ENCODE measurements at regions not wholly inside any gene's neighbourhood (a gene's known extent, or its start where the extent isn't known, plus 50 kb on each side); places are given as distances from the start of the nearest gene placed in this dataset.

DNA sequence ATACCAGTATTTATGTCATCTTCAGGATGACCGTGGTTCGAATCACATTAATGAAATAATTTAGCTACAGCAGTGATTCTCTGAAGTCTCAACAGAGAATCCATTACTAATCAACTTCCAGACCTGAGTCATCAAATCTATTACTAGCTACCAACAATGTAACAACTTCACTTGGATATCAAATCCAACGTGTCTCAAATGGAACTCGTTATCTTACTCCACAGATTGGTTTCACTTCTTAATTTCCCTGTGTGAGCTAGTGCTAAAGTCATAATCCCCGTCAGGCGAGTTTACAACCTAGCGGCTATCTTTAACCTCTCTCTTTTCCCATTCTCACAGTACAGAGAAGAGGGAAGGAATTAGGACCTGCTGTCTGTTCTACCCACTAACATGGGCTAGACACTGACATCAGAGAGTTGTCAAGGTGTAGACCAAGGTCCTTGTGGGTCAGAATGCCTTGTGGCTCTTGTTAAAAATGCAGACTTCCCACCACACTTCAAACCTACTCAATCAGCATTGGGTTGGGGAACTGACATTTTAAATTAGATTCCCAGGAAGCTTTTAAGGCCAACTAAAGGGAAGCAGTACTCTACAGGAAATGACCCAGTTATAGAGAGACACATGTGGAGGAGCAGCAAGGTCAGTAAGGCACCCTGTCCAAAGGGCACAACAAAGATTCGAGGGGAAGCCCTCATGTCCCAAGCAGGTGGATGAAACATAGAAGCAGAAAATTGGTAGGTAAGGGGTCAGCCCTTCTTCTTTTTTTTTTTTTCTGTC lies 57.3 kb upstream of the GSAP start:
- no peak overlapping the region for H3K27ac ChIP-seq
- TF ChIP-seq CTCF (conservative IDR thresholded peaks at IDR 0.05) = no peak

GRCh38 chr7:77469927-77470326 lies 53.8 kb upstream of the GSAP start:
- H3K27ac ChIP-seq = no peak overlapping the region
- TF ChIP-seq CTCF (conservative IDR thresholded peaks at IDR 0.05) = no peak

- no peak overlapping the region for H3K27ac ChIP-seq
- no peak for TF ChIP-seq CTCF (conservative IDR thresholded peaks at IDR 0.05)
These were observed 51.3 kb upstream of the GSAP start for GRCh38 chr7:77467408-77467807.

DNA sequence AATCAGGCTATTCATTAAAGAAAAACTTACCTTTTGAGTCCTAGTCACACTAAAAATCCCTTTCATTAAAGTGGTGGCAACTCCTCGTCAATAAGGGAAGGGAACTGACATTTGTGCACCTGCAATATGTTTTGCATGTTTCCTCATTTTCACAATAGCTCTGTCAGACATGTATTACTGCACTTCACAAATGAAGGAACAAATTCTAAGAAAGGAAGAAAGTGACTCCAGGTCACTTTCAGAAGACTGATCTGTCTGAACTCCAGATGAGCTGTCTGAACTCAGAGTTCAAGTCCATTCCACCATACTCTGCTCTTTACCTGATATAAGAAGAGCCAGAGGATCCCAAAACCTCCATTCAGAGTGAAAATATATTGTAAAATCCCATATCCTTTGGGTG lies 50.3 kb upstream of the GSAP start:
- no peak for TF ChIP-seq CTCF (conservative IDR thresholded peaks at IDR 0.05)
- H3K27ac ChIP-seq = no peak overlapping the region
